HUES6 (cell line): ENCODE measurements at regions not wholly inside any gene's neighbourhood (a gene's known extent, or its start where the extent isn't known, plus 50 kb on each side); places are given as distances from the start of the nearest gene placed in this dataset.

Experiments used
- H3K27ac ChIP-seq: 2 replicates; pipeline ENCODE4 v1.7.0; 2013; ENCODE audit warnings: low read depth, mild to moderate bottlenecking, low read length, inconsistent platforms
- H3K27me3 ChIP-seq: 2 replicates; pipeline ENCODE4 v1.6.1; 2013; ENCODE audit warnings: low read length; ENCODE audit not compliant: control insufficient read depth, insufficient read depth
- H3K36me3 ChIP-seq: 2 replicates; pipeline ENCODE4 v1.6.1; 2013; ENCODE audit warnings: low read length; ENCODE audit not compliant: control insufficient read depth, insufficient read depth
- H3K4me1 ChIP-seq: 2 replicates; pipeline ENCODE4 v1.6.1; 2013; ENCODE audit warnings: low read length; ENCODE audit not compliant: control insufficient read depth, insufficient read depth
- H3K4me3 ChIP-seq: 2 replicates; pipeline ENCODE4 v1.5.1; 2013; ENCODE audit warnings: low read depth, low read length
- H3K9ac ChIP-seq: one replicate; pipeline ENCODE4 v1.6.1; 2013; ENCODE audit warnings: mild to moderate bottlenecking, low read length
- H3K9me3 ChIP-seq: 2 replicates; pipeline ENCODE4 v1.6.1; 2013; ENCODE audit warnings: low read depth, low read length; ENCODE audit not compliant: control insufficient read depth, insufficient read depth

- Histone ChIP-seq H3K9me3 (0 out of 2 replicates have a peak, but pooled peaks cover 5% of the 10 kb centered on the region), H3K4me1 (peaks cover 11% of the 10 kb centered on the region), H3K27me3 (no peaks in the 10 kb centered on the region), H3K27ac (no peak overlapping the region), H3K36me3 (no peaks in the 10 kb centered on the region), H3K4me3 (no peak overlapping the region), H3K9ac (no peak overlapping the region)
These were observed 1188.0 kb downstream of the UQCRFS1 start for GRCh38 chr19:28024920-28025319.

GRCh38 chr19:28023064-28023463 is 1189.9 kb downstream of the UQCRFS1 start:
- H3K4me1 ChIP-seq, result peaks cover 11% of the 10 kb centered on the region
- no peak overlapping the region for H3K4me3 ChIP-seq
- H3K27me3 ChIP-seq, result no peaks in the 10 kb centered on the region
- no peaks in the 10 kb centered on the region for H3K9me3 ChIP-seq
- no peaks in the 10 kb centered on the region for H3K36me3 ChIP-seq
- no peak overlapping the region for H3K27ac ChIP-seq
- H3K9ac ChIP-seq, result no peak overlapping the region

- Histone ChIP-seq H3K9me3 (no peaks in the 10 kb centered on the region), H3K36me3 (no peaks in the 10 kb centered on the region), H3K4me1 (peaks cover 11% of the 10 kb centered on the region), H3K4me3 (no peak overlapping the region), H3K9ac (no peak overlapping the region), H3K27ac (no peak overlapping the region), H3K27me3 (no peaks in the 10 kb centered on the region)
These were observed 1190.4 kb downstream of the UQCRFS1 start for GRCh38 chr19:28022506-28022905.

GRCh38 chr19:28021259-28022185 is 1191.4 kb downstream of the UQCRFS1 start:
- Histone ChIP-seq H3K9ac (no peak overlapping the region), H3K27ac (no peak overlapping the region), H3K4me1 (peaks cover 11% of the 10 kb centered on the region), H3K36me3 (no peaks in the 10 kb centered on the region), H3K27me3 (no peaks in the 10 kb centered on the region), H3K9me3 (no peaks in the 10 kb centered on the region), H3K4me3 (no peak overlapping the region)

- peaks cover 11% of the 10 kb centered on the region for H3K4me1 ChIP-seq
- H3K27ac ChIP-seq, result no peak overlapping the region
- no peaks in the 10 kb centered on the region for H3K9me3 ChIP-seq
- H3K36me3 ChIP-seq, result no peaks in the 10 kb centered on the region
- H3K4me3 ChIP-seq, result no peak overlapping the region
- no peak overlapping the region for H3K9ac ChIP-seq
- H3K27me3 ChIP-seq, result no peaks in the 10 kb centered on the region
These were observed 1192.2 kb downstream of the UQCRFS1 start for GRCh38 chr19:28020619-28021258.

- H3K9ac ChIP-seq, result no peak overlapping the region
- H3K27ac ChIP-seq, result no peak overlapping the region
- no peak overlapping the region for H3K4me3 ChIP-seq
These were observed 1193.0 kb downstream of the UQCRFS1 start for GRCh38 chr19:28019901-28020300.

GRCh38 chr19:28019371-28019770 is 1193.6 kb downstream of the UQCRFS1 start:
- Histone ChIP-seq H3K9me3 (no peaks in the 10 kb centered on the region), H3K36me3 (no peaks in the 10 kb centered on the region), H3K27me3 (no peaks in the 10 kb centered on the region), H3K4me1 (peaks cover 11% of the 10 kb centered on the region), H3K4me3 (no peak overlapping the region), H3K9ac (no peak overlapping the region), H3K27ac (no peak overlapping the region)

More at GRCh38 chr19:28019901-28020300, 1193.0 kb downstream of the UQCRFS1 start:
- Histone ChIP-seq H3K27me3 (no peaks in the 10 kb centered on the region), H3K9me3 (no peaks in the 10 kb centered on the region), H3K36me3 (no peaks in the 10 kb centered on the region), H3K4me1 (peaks cover 11% of the 10 kb centered on the region)

- Histone ChIP-seq H3K36me3 (no peaks in the 10 kb centered on the region), H3K9me3 (no peaks in the 10 kb centered on the region), H3K4me3 (no peak overlapping the region), H3K9ac (no peak overlapping the region), H3K27ac (no peak overlapping the region), H3K27me3 (no peaks in the 10 kb centered on the region), H3K4me1 (peaks cover 11% of the 10 kb centered on the region)
These were observed 1194.5 kb downstream of the UQCRFS1 start for GRCh38 chr19:28018499-28018898.

GRCh38 chr19:28014615-28015405 is 1198.1 kb downstream of the UQCRFS1 start:
- H3K27ac ChIP-seq, result no peak overlapping the region
- H3K4me1 ChIP-seq, result no peaks in the 10 kb centered on the region
- no peak overlapping the region for H3K4me3 ChIP-seq
- H3K9ac ChIP-seq, result no peak overlapping the region
- no peaks in the 10 kb centered on the region for H3K9me3 ChIP-seq
- no peaks in the 10 kb centered on the region for H3K27me3 ChIP-seq
- no peaks in the 10 kb centered on the region for H3K36me3 ChIP-seq

- 0 out of 2 replicates have a peak, but pooled peaks cover 9% of the 10 kb centered on the region for H3K9me3 ChIP-seq
- H3K9ac ChIP-seq, result no peak overlapping the region
- no peak overlapping the region for H3K27ac ChIP-seq
- no peaks in the 10 kb centered on the region for H3K4me1 ChIP-seq
- H3K4me3 ChIP-seq, result no peak overlapping the region
- H3K27me3 ChIP-seq, result no peaks in the 10 kb centered on the region
- H3K36me3 ChIP-seq, result no peaks in the 10 kb centered on the region
These were observed 1200.6 kb downstream of the UQCRFS1 start for GRCh38 chr19:28012361-28012760.
